Left lung (tissue), 4 donors: ENCODE measurements at regions not wholly inside any gene's neighbourhood (a gene's known extent, or its start where the extent isn't known, plus 50 kb on each side); places are given as distances from the start of the nearest gene placed in this dataset.

Source experiments
- ATAC-seq: fragments of 200-7000 bp; cut with Tn5 transposase; one replicate; pipeline ENCODE4 v1.9.1; 2020; ENCODE audit warnings: moderate library complexity
- DNase-seq, 4 donors: peaks; one replicate each; pipeline ENCODE4 v3.0.0-alpha.2; 2013 to 2020
- H3K27ac ChIP-seq, 2 donors: fragments of 200-600 bp; sonication (generic) in 1 of 2; one replicate each; pipeline versions ENCODE4 v1.5.0 to v1.8.0; 2020 to 2021
- H3K27me3 ChIP-seq, 2 donors: fragments of 200-600 bp; sonication (generic) in 1 of 2; one replicate each; pipeline versions ENCODE4 v1.5.0 to v1.8.0; 2020 to 2021
- H3K36me3 ChIP-seq, 2 donors: fragments of 200-600 bp; sonication (generic) in 1 of 2; one replicate each; pipeline versions ENCODE4 v1.5.0 to v1.8.0; 2020 to 2021
- H3K4me1 ChIP-seq, 2 donors: fragments of 200-600 bp; one replicate each; pipeline ENCODE4 v1.8.0; 2021
- H3K4me3 ChIP-seq, 2 donors: fragments of 200-600 bp; sonication (generic) in 1 of 2; one replicate each; pipeline versions ENCODE4 v1.5.0 to v1.8.0; 2020 to 2021; ENCODE audit warnings: mild to moderate bottlenecking in 1 of 2
- H3K9me3 ChIP-seq, 2 donors: fragments of 200-600 bp; sonication (generic) in 1 of 2; one replicate each; pipeline versions ENCODE4 v1.5.0 to v1.8.0; 2020 to 2021
- intact Hi-C, 2 donors: fragments of 100-400 bp; cut with DNase I; formaldehyde crosslinking; loops; one replicate each; pipeline versions ENCODE4 v1.11.2 to v1.14.2; 2022
- TF ChIP-seq, protein P1 (sequence below), 2 donors: fragments of 200-600 bp; sonication (generic) in 1 of 2; IDR thresholded peaks; one replicate each; pipeline versions ENCODE4 v1.5.0 to v1.8.0; 2021; ENCODE audit warnings: antibody characterized with exemption in 2 of 2
- donor health status: DM: no; HTN: yes; CAD: no.
- donor health status: DM: no; HTN: no; CAD: no.

DNA sequence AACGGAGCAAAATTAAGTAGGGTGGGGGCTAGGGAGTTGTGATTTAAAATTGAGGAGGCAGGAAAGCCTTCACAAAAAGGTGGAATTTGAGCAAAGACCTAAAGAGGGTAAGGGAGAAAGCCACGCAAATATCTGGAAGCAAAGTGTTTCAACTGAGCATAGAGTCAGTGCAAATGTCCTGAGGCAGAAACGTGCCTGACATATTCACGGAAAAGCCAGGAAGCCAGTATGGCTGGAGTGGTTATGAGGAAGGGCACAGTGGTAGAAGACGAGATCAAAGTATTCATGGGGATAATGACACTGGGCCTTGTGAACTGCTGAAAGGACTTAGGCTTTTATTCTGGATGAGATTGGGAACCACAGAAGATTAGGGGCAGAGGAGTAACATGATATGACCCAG, 268.4 kb downstream of the MAN2A1 start:
- TF ChIP-seq, protein P1, sequence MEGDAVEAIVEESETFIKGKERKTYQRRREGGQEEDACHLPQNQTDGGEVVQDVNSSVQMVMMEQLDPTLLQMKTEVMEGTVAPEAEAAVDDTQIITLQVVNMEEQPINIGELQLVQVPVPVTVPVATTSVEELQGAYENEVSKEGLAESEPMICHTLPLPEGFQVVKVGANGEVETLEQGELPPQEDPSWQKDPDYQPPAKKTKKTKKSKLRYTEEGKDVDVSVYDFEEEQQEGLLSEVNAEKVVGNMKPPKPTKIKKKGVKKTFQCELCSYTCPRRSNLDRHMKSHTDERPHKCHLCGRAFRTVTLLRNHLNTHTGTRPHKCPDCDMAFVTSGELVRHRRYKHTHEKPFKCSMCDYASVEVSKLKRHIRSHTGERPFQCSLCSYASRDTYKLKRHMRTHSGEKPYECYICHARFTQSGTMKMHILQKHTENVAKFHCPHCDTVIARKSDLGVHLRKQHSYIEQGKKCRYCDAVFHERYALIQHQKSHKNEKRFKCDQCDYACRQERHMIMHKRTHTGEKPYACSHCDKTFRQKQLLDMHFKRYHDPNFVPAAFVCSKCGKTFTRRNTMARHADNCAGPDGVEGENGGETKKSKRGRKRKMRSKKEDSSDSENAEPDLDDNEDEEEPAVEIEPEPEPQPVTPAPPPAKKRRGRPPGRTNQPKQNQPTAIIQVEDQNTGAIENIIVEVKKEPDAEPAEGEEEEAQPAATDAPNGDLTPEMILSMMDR (IDR thresholded peaks at IDR 0.05) = no peak
- intact Hi-C loops = no loop called here
- H3K4me1 ChIP-seq = no peaks in the 10 kb centered on the region
- no peaks in the 10 kb centered on the region for H3K27me3 ChIP-seq
- H3K4me3 ChIP-seq = no peak overlapping the region
- DNase-seq (no peak), ATAC-seq (no peak)
- H3K27ac ChIP-seq = no peak overlapping the region
- H3K36me3 ChIP-seq = no peaks in the 10 kb centered on the region
- no peaks in the 10 kb centered on the region for H3K9me3 ChIP-seq

DNA sequence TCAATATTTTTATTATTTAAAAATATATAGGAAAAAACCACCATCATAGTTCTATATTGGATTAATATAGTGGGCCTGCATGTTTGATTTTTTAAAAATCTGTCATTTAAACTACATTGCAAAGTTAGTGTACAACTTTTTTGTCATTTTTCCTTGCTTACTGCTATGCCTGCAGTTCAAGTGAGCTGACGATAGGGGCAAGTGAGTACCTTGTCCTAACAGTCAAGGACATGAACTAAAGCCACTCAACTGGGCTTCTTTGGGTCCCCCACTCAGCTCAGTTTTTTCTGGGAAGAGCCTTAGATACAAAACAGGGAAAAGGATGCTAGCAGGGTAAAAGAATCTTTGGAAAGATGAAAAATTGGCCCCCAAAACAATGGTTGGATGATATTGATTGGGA, 269.9 kb downstream of the MAN2A1 start:
- no peak overlapping the region for H3K27ac ChIP-seq
- no peaks in the 10 kb centered on the region for H3K27me3 ChIP-seq
- TF ChIP-seq, protein P1 (IDR thresholded peaks at IDR 0.05) = no peak
- DNase-seq (no peak), ATAC-seq (no peak)
- intact Hi-C loops = no loop called here
- H3K4me3 ChIP-seq = no peak overlapping the region
- H3K4me1 ChIP-seq = peaks cover 0 to 6% of the 10 kb centered on the region in 2 donors
- H3K36me3 ChIP-seq = no peaks in the 10 kb centered on the region
- H3K9me3 ChIP-seq = no peaks in the 10 kb centered on the region

DNA sequence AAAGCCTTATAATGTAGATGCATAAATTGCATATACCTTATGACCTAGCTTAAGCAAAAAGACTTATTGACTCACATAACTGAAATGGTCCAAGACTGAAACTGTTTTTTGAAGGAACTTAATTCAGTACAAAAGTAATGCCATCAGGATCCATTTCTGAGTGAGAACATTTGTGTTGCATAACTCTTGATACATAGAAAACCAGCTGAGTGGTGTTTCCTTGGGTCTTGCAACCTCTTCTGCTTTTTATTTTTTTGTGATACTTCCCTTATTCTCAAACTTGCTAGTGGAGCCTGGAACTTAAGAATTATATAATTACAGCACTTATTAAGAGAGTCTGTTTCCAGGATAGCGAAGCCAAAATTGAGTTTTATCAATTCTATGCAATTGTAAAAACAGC, 272.0 kb downstream of the MAN2A1 start:
- Histone ChIP-seq H3K9me3 (no peaks in the 10 kb centered on the region), H3K4me1 (peaks cover 0 to 6% of the 10 kb centered on the region in 2 donors), H3K4me3 (no peak overlapping the region), H3K27me3 (no peaks in the 10 kb centered on the region), H3K27ac (no peak overlapping the region), H3K36me3 (no peaks in the 10 kb centered on the region)
- intact Hi-C loops = no loop called here
- DNase-seq = no peak
- TF ChIP-seq, protein P1 (IDR thresholded peaks at IDR 0.05) = no peak
- ATAC-seq = peak; percentile 49

DNA sequence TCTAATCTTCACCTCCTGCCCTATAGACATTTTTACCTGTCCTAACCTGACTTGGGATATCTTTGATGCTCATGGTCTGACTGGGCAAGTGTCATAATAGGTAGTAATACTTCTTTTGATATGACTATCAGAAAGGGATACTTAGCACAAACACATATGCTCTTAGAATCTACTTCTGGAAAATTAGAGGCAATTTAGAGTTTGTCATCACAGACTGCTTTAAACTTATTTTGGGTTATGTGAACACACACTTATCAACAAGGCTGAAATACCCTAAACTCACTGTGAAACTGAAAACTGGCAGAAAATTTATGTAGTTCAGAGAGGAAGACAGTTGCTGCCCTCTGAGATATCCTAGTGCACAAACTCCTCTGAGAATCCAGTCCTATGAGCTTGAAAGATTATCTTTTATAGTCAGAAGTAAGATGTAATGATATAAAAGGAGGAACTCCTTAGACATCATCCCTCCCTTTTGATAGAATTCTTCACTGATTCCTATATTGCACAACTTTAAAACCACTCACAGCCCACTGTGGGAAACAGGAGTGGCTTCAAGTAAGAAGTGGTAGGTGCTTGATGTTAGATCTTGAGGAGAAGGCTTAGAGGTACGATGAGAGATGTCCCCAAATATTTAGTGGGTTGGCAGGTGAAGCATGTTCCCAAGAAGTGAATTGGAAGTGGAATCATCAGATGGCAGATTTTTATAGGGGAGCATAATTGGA, 273.3 kb downstream of the MAN2A1 start:
- intact Hi-C loops = no loop called here
- ATAC-seq (peak; percentile 41), DNase-seq (no peak)
- TF ChIP-seq, protein P1 (IDR thresholded peaks at IDR 0.05) = no peak
- Histone ChIP-seq H3K27me3 (no peaks in the 10 kb centered on the region), H3K4me1 (peaks cover 0 to 6% of the 10 kb centered on the region in 2 donors), H3K36me3 (no peaks in the 10 kb centered on the region), H3K4me3 (no peak overlapping the region), H3K9me3 (no peaks in the 10 kb centered on the region), H3K27ac (no peak overlapping the region)

DNA sequence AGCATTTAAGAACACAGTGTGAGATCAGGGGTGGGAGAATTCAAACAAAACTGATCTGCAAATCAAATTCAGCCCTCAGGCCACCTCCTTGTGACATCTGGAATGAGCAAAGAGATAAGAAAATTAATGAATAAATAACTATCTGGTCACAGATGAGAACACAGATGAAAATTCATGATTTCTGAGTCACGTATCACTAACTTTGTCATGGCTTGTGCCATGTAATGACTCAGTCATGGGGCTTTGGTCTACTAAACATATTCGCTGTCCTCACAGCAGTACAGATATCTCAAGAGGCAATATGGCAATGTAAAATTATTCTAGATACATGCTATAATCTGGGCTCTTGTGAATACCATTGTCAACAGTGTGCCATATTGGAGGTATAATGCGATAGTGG, 274.4 kb downstream of the MAN2A1 start:
- intact Hi-C loops = no loop called here
- no peak for ATAC-seq
- TF ChIP-seq, protein P1 (IDR thresholded peaks at IDR 0.05) = no peak
- no peak for DNase-seq
- Histone ChIP-seq H3K4me1 (peaks cover 0 to 6% of the 10 kb centered on the region in 2 donors), H3K9me3 (no peaks in the 10 kb centered on the region), H3K4me3 (no peak overlapping the region), H3K36me3 (no peaks in the 10 kb centered on the region), H3K27ac (no peak overlapping the region), H3K27me3 (no peaks in the 10 kb centered on the region)
